Suprapubic skin (tissue), 4 donors: ENCODE measurements at regions not wholly inside any gene's neighbourhood (a gene's known extent, or its start where the extent isn't known, plus 50 kb on each side); places are given as distances from the start of the nearest gene placed in this dataset.

Source experiments
- POLR2A ChIP-seq, 2 donors: fragments of 450-650 bp; IDR thresholded peaks; one replicate each; pipeline ENCODE4 v1.6.1; 2017; ENCODE audit warnings: antibody characterized with exemption in 2 of 2, mild to moderate bottlenecking in 2 of 2, moderate library complexity in 2 of 2
- POLR2AphosphoS5 ChIP-seq, 3 donors: sonication (generic); formaldehyde crosslinking; IDR thresholded peaks; one replicate each; pipeline ENCODE4 v1.6.1; 2017; ENCODE audit warnings: antibody characterized with exemption in 3 of 3
- TF ChIP-seq, protein P1 (sequence below), 2 donors: fragments of 200-600 bp in 1 of 2; fragments of 450-650 bp in 1 of 2; sonication (generic) in 1 of 2; IDR thresholded peaks; one replicate each; pipeline ENCODE4 v1.5.1; 2016 to 2019; ENCODE audit warnings: antibody characterized with exemption in 2 of 2, mild to moderate bottlenecking in 1 of 2, moderate library complexity in 1 of 2

DNA sequence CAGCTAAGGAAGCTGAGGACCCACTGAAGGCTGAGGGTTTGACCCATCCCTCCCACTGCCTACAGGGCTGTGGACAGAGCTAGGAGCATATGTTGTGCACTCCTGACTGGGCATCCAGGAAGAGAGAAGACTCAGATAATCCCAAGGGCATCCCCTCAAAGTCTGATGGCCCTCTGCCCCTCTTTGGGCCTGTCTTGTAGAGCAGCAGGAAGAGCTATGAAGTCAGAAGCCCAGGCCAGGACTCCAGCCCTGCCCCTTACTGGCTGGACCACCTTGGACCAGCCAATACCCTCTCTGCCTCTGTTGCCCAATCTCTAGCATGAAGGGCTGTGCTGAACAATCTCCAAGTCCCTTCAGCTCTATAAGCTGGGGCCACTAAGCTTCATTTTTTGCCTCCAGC is 210.8 kb downstream of the RPLP1 start:
- TF ChIP-seq, protein P1, sequence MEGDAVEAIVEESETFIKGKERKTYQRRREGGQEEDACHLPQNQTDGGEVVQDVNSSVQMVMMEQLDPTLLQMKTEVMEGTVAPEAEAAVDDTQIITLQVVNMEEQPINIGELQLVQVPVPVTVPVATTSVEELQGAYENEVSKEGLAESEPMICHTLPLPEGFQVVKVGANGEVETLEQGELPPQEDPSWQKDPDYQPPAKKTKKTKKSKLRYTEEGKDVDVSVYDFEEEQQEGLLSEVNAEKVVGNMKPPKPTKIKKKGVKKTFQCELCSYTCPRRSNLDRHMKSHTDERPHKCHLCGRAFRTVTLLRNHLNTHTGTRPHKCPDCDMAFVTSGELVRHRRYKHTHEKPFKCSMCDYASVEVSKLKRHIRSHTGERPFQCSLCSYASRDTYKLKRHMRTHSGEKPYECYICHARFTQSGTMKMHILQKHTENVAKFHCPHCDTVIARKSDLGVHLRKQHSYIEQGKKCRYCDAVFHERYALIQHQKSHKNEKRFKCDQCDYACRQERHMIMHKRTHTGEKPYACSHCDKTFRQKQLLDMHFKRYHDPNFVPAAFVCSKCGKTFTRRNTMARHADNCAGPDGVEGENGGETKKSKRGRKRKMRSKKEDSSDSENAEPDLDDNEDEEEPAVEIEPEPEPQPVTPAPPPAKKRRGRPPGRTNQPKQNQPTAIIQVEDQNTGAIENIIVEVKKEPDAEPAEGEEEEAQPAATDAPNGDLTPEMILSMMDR (IDR thresholded peaks at IDR 0.05) = no peak
- TF ChIP-seq POLR2AphosphoS5 (IDR thresholded peaks at IDR 0.05) (no peak), POLR2A (IDR thresholded peaks at IDR 0.05) (no peak)
